ENCODE measurements at regions not wholly inside any gene's neighbourhood (a gene's known extent, or its start where the extent isn't known, plus 50 kb on each side); places are given as distances from the start of the nearest gene placed in this dataset.

DNA sequence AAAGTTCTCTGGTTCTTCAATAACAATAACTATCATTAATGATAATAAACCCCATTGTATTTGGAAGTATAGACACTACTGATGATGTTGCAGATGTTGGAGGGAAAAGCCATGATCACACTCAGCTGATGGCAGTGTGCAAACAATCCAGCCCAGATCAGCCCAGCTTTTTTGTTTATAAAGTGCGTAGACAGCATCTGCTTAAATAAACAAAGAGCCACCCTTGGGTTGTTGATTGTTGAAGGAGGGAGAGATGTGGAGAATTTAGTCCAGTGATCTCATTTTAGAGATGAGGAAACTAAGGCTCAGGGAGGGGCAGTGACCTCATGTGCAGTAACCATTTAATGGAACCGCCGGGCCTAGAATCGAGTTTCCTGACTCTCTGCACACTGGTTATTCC is 56.0 kb upstream of the MEX3C start:
- TF ChIP-seq, protein P1, sequence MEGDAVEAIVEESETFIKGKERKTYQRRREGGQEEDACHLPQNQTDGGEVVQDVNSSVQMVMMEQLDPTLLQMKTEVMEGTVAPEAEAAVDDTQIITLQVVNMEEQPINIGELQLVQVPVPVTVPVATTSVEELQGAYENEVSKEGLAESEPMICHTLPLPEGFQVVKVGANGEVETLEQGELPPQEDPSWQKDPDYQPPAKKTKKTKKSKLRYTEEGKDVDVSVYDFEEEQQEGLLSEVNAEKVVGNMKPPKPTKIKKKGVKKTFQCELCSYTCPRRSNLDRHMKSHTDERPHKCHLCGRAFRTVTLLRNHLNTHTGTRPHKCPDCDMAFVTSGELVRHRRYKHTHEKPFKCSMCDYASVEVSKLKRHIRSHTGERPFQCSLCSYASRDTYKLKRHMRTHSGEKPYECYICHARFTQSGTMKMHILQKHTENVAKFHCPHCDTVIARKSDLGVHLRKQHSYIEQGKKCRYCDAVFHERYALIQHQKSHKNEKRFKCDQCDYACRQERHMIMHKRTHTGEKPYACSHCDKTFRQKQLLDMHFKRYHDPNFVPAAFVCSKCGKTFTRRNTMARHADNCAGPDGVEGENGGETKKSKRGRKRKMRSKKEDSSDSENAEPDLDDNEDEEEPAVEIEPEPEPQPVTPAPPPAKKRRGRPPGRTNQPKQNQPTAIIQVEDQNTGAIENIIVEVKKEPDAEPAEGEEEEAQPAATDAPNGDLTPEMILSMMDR (IDR thresholded peaks at IDR 0.05): no peak
- no peak for TF ChIP-seq POLR2AphosphoS5 (IDR thresholded peaks at IDR 0.05)
